K562 (cell line): ENCODE measurements at regions not wholly inside any gene's neighbourhood (a gene's known extent, or its start where the extent isn't known, plus 50 kb on each side); places are given as distances from the start of the nearest gene placed in this dataset.

Experiments
- ATAC-seq: fragments of 200-7000 bp; cut with Tn5 transposase; 3 replicates; pipeline ENCODE4 v1.9.1; 2020; ENCODE audit warnings: moderate library complexity
- BruUV-seq: library from RNA; stranded (reverse); fragments of 400-500 nt; replicated peaks from 2 replicates; lab custom pipeline; 2021; lab: Mats Ljungman, UMichigan
- CTCF ChIA-PET: fragments of 300-600 bp; formaldehyde crosslinking; extraction: SDS; loops from one replicate; lab custom pipeline; 2021; ENCODE audit warnings: low intra/inter-chr PET ratio; lab: Yijun Ruan, JAX
- POLR2A ChIA-PET: fragments of 300-600, 350-650 bp; sonication (Branson Sonifier 250); formaldehyde crosslinking; extraction: SDS; loops from one replicate; lab custom pipeline; 2021; ENCODE audit warnings: antibody characterized with exemption, inconsistent platforms; lab: Yijun Ruan, JAX
- DNase-seq, 4 experiments: peaks; one replicate each; pipeline versions ENCODE4 v3.0.0 to v3.0.0-alpha.2; 2011 to 2018; ENCODE audit warnings: low spot score in 3 of 4, mixed read lengths in 3 of 4; ENCODE audit errors: extremely low read depth in 1 of 4
- FAIRE-seq: peaks from 2 replicates; lab custom pipeline; 2011; peaks lifted over from hg19 to GRCh38; lab: Jason Lieb, UNC
- H2AFZ ChIP-seq: 2 replicates; pipeline ENCODE4 v1.6.0; 2011; ENCODE audit warnings: low read depth, low read length, control low read depth, inconsistent platforms
- H3K27ac ChIP-seq: fragments of 200-600 bp; 3 replicates; pipeline ENCODE4 v1.8.0; 2011; ENCODE audit warnings: low read depth, mild to moderate bottlenecking, control low read depth, inconsistent platforms, low read length, moderate library complexity, mixed read lengths; ENCODE audit errors: extremely low read depth
- H3K27me3 ChIP-seq, 2 experiments: fragments of 300-600 bp in 1 of 2; 2 replicates in 1 of 2; 3 replicates in 1 of 2; pipeline versions ENCODE4 v1.6.0 to v1.8.0; 2011; ENCODE audit warnings: inconsistent platforms in 2 of 2, low read length in 2 of 2, mild to moderate bottlenecking in 1 of 2, mixed read lengths in 1 of 2, moderate library complexity in 1 of 2; ENCODE audit not compliant: control insufficient read depth in 2 of 2, insufficient read depth in 2 of 2
- H3K36me3 ChIP-seq: fragments of 300-600 bp; 3 replicates; pipeline ENCODE4 v1.8.0; 2011; ENCODE audit warnings: mild to moderate bottlenecking, low read length, inconsistent platforms; ENCODE audit not compliant: control insufficient read depth, insufficient read depth
- H3K4me1 ChIP-seq, 2 experiments: fragments of 200-600 bp in 1 of 2; replicated peaks in 1 of 2; 2 replicates in 1 of 2; 3 replicates in 1 of 2; pipeline versions ENCODE4 v1.5.1 to v1.8.0; 2011; ENCODE audit warnings: inconsistent platforms in 2 of 2, low read length in 2 of 2, mild to moderate bottlenecking in 1 of 2, mixed read lengths in 1 of 2, moderate library complexity in 1 of 2; ENCODE audit not compliant: control insufficient read depth in 2 of 2, insufficient read depth in 2 of 2
- H3K4me2 ChIP-seq: 2 replicates; pipeline ENCODE4 v1.6.1; 2011; ENCODE audit warnings: low read length, control low read depth, inconsistent platforms, mixed read lengths; ENCODE audit not compliant: insufficient read depth
- H3K4me3 ChIP-seq: fragments of 200-600 bp; sonication (generic), shearing (Covaris generic); 2 replicates; pipeline ENCODE4 v1.5.1; 2016; ENCODE audit warnings: control low read depth, inconsistent platforms
- H3K79me2 ChIP-seq: fragments of 200-600 bp; 3 replicates; pipeline ENCODE4 v1.8.0; 2011; ENCODE audit warnings: low read length, inconsistent platforms; ENCODE audit not compliant: control insufficient read depth, insufficient read depth
- H3K9ac ChIP-seq, 2 experiments: 2 replicates each; pipeline versions ENCODE4 v1.6.0 to v1.6.1; 2011; ENCODE audit warnings: low read depth in 2 of 2, low read length in 2 of 2, control low read depth in 1 of 2, inconsistent platforms in 1 of 2, mild to moderate bottlenecking in 1 of 2, mixed read lengths in 1 of 2; ENCODE audit not compliant: insufficient read depth in 1 of 2
- H3K9me1 ChIP-seq: one replicate; pipeline ENCODE4 v1.6.0; 2011; ENCODE audit warnings: inconsistent platforms, mild to moderate bottlenecking, low read length, moderate library complexity; ENCODE audit not compliant: control insufficient read depth, insufficient read depth
- H3K9me3 ChIP-seq: replicated peaks from 2 replicates; pipeline ENCODE4 v1.5.1; 2011; ENCODE audit warnings: low read depth, low read length, inconsistent platforms; ENCODE audit not compliant: control insufficient read depth, insufficient read depth
- H4K20me1 ChIP-seq: replicated peaks from 2 replicates; pipeline ENCODE4 v1.6.1; 2011; ENCODE audit warnings: low read length, inconsistent platforms, mixed read lengths; ENCODE audit not compliant: control insufficient read depth, insufficient read depth
- E2F3 ChIP-seq: fragments of 250-450 bp; sonication (Bioruptor Pico); IDR thresholded peaks from 2 replicates; pipeline ENCODE4 v1.4.0; 2020; ENCODE audit warnings: mild to moderate bottlenecking
- FOXA1 ChIP-seq: fragments of 450-650 bp; IDR thresholded peaks from 2 replicates; pipeline ENCODE4 v1.6.1; 2016; ENCODE audit warnings: mild to moderate bottlenecking, borderline replicate concordance
- PHTF2 ChIP-seq: fragments of 250-450 bp; sonication (Bioruptor Pico); IDR thresholded peaks from 2 replicates; pipeline ENCODE4 v1.5.0; 2021; ENCODE audit warnings: mild to moderate bottlenecking
- U2AF1 ChIP-seq: fragments of 200-400 bp; formaldehyde crosslinking; optimal IDR thresholded peaks from 2 replicates; pipeline ENCODE3; 2017; ENCODE audit warnings: mild to moderate bottlenecking, low read depth, low read length, moderate library complexity
- ZNF444 ChIP-seq: fragments of 250-450 bp; sonication (Bioruptor Pico); IDR thresholded peaks from 2 replicates; pipeline ENCODE4 v1.4.0; 2020; ENCODE audit warnings: mild to moderate bottlenecking, moderate library complexity
- WGBS: fragments of 100-300 bp; shearing (Covaris generic); methylation state at CpG from one replicate; pipeline ENCODE4 v1.1.6; 2016; ENCODE audit warnings: low coverage, mixed read lengths; ENCODE audit not compliant: insufficient coverage; ENCODE audit errors: missing lambda C conversion rate; 5-methylcytosine and 5-hydroxymethylcytosine counted together
- in situ Hi-C: fragments of 300-500 bp; cut with MboI; formaldehyde crosslinking; loops from 4 replicates; pipeline ENCODE4 v1.15.0; 2018; ENCODE audit warnings: inconsistent platforms, mixed read lengths
- intact Hi-C: fragments of 100-400 bp; cut with micrococcal nuclease; formaldehyde crosslinking; loops from 2 replicates; pipeline ENCODE4 v1.14.2; 2022
- TF ChIP-seq, protein P1 (sequence below): sonication (generic); formaldehyde crosslinking; IDR thresholded peaks from 2 replicates; pipeline ENCODE4 v1.8.1; 2023; ENCODE audit warnings: missing genetic modification reagents, mild to moderate bottlenecking, borderline replicate concordance
- TF ChIP-seq, protein P2 (sequence below): fragments of 250-450 bp; sonication (Bioruptor Pico); IDR thresholded peaks from 2 replicates; pipeline ENCODE4 v1.4.0; 2020; ENCODE audit warnings: mild to moderate bottlenecking, moderate library complexity
- TF ChIP-seq, protein P3 (sequence below): sonication (generic); formaldehyde crosslinking; IDR thresholded peaks from 2 replicates; pipeline ENCODE4 v1.8.0; 2023; ENCODE audit warnings: mild to moderate bottlenecking, missing genetic modification reagents
- TF ChIP-seq, protein P4 (sequence below): fragments of 250-450 bp; sonication (Bioruptor Pico); IDR thresholded peaks from 2 replicates; pipeline ENCODE4 v1.5.1; 2021; ENCODE audit warnings: mild to moderate bottlenecking

DNA sequence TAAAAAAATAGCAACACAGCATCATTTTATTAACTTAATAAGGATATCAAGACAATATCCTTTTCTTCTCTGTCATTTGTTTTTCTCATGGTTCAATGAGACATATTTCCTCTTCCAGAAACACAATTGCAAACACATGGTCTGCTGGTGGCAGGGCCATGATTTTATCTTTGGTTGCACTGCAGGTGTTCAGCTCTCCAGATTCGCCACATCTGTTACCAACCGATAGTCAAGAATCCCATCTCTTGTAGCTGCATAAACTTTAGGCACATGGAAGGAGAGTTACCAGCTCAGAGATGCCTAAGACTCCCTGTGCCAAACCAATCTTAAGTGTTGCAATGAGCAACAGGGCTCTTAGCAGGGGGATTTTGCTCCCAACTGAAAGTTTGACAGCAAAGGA is 1303.2 kb upstream of the CELF4 start (continued):
- TF ChIP-seq, protein P1, sequence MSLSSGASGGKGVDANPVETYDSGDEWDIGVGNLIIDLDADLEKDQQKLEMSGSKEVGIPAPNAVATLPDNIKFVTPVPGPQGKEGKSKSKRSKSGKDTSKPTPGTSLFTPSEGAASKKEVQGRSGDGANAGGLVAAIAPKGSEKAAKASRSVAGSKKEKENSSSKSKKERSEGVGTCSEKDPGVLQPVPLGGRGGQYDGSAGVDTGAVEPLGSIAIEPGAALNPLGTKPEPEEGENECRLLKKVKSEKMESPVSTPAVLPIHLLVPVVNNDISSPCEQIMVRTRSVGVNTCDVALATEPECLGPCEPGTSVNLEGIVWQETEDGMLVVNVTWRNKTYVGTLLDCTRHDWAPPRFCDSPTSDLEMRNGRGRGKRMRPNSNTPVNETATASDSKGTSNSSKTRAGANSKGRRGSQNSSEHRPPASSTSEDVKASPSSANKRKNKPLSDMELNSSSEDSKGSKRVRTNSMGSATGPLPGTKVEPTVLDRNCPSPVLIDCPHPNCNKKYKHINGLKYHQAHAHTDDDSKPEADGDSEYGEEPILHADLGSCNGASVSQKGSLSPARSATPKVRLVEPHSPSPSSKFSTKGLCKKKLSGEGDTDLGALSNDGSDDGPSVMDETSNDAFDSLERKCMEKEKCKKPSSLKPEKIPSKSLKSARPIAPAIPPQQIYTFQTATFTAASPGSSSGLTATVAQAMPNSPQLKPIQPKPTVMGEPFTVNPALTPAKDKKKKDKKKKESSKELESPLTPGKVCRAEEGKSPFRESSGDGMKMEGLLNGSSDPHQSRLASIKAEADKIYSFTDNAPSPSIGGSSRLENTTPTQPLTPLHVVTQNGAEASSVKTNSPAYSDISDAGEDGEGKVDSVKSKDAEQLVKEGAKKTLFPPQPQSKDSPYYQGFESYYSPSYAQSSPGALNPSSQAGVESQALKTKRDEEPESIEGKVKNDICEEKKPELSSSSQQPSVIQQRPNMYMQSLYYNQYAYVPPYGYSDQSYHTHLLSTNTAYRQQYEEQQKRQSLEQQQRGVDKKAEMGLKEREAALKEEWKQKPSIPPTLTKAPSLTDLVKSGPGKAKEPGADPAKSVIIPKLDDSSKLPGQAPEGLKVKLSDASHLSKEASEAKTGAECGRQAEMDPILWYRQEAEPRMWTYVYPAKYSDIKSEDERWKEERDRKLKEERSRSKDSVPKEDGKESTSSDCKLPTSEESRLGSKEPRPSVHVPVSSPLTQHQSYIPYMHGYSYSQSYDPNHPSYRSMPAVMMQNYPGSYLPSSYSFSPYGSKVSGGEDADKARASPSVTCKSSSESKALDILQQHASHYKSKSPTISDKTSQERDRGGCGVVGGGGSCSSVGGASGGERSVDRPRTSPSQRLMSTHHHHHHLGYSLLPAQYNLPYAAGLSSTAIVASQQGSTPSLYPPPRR (CRISPR knock-in tag), result no peak
- no peak for TF ChIP-seq PHTF2 (CRISPR knock-in tag)

DNA sequence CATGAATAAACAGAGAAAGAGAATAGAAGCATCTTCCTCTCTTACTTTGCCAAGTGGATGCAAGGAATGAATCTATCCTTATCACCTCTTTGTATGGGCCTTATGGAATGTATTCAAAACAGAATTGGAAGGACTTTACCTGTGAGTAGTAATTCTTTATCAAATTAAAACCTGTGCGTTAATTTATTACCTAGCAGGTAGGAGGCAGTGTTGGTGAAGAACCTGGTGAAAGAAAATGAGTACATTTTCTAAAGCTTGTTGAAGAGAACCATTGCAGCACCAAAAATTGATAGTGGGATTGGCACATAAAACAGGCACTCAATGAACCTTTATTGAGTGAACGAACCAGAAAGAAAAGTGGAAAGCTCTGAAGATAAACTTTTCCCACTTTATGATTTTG is 1302.1 kb upstream of the CELF4 start:
- no peak for FAIRE-seq
- WGBS, result 4% methylated on average over 2 of the region's 2 CpGs
- CTCF ChIA-PET, result no interaction called here
- no peak for TF ChIP-seq FOXA1
- no peak for TF ChIP-seq ZNF444 (CRISPR knock-in tag)
- TF ChIP-seq, protein P2, sequence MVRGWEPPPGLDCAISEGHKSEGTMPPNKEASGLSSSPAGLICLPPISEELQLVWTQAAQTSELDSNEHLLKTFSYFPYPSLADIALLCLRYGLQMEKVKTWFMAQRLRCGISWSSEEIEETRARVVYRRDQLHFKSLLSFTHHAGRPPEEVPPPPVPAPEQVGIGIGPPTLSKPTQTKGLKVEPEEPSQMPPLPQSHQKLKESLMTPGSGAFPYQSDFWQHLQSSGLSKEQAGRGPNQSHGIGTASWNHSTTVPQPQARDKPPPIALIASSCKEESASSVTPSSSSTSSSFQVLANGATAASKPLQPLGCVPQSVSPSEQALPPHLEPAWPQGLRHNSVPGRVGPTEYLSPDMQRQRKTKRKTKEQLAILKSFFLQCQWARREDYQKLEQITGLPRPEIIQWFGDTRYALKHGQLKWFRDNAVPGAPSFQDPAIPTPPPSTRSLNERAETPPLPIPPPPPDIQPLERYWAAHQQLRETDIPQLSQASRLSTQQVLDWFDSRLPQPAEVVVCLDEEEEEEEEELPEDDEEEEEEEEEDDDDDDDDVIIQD (CRISPR knock-in tag), result no peak
- TF ChIP-seq, protein P3, sequence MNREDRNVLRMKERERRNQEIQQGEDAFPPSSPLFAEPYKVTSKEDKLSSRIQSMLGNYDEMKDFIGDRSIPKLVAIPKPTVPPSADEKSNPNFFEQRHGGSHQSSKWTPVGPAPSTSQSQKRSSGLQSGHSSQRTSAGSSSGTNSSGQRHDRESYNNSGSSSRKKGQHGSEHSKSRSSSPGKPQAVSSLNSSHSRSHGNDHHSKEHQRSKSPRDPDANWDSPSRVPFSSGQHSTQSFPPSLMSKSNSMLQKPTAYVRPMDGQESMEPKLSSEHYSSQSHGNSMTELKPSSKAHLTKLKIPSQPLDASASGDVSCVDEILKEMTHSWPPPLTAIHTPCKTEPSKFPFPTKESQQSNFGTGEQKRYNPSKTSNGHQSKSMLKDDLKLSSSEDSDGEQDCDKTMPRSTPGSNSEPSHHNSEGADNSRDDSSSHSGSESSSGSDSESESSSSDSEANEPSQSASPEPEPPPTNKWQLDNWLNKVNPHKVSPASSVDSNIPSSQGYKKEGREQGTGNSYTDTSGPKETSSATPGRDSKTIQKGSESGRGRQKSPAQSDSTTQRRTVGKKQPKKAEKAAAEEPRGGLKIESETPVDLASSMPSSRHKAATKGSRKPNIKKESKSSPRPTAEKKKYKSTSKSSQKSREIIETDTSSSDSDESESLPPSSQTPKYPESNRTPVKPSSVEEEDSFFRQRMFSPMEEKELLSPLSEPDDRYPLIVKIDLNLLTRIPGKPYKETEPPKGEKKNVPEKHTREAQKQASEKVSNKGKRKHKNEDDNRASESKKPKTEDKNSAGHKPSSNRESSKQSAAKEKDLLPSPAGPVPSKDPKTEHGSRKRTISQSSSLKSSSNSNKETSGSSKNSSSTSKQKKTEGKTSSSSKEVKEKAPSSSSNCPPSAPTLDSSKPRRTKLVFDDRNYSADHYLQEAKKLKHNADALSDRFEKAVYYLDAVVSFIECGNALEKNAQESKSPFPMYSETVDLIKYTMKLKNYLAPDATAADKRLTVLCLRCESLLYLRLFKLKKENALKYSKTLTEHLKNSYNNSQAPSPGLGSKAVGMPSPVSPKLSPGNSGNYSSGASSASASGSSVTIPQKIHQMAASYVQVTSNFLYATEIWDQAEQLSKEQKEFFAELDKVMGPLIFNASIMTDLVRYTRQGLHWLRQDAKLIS (CRISPR knock-in tag), result no peak
- TF ChIP-seq, protein P4, sequence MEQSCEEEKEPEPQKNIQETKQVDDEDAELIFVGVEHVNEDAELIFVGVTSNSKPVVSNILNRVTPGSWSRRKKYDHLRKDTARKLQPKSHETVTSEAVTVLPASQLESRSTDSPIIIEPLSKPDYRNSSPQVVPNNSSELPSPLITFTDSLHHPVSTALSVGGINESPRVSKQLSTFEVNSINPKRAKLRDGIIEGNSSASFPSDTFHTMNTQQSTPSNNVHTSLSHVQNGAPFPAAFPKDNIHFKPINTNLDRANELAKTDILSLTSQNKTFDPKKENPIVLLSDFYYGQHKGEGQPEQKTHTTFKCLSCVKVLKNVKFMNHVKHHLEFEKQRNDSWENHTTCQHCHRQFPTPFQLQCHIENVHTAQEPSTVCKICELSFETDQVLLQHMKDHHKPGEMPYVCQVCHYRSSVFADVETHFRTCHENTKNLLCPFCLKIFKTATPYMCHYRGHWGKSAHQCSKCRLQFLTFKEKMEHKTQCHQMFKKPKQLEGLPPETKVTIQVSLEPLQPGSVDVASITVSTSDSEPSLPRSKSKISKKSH (CRISPR knock-in tag), result no peak
- TF ChIP-seq E2F3 (CRISPR knock-in tag), result no peak
- TF ChIP-seq U2AF1, result no peak

More for the DNA sequence above, 1302.1 kb upstream of the CELF4 start:
- DNase-seq, result no peak
- no peaks in the 10 kb centered on the region for H4K20me1 ChIP-seq
- H2AFZ ChIP-seq, result no peak overlapping the region
- POLR2A ChIA-PET, result no interaction called here
- no peaks in the 10 kb centered on the region for H3K36me3 ChIP-seq
- H3K9me3 ChIP-seq, result no peaks in the 10 kb centered on the region; the same call in 1 of the 2 replicates
- in situ Hi-C loops (no loop called here), intact Hi-C loops (no loop called here)
- no peaks in the 10 kb centered on the region for H3K27me3 ChIP-seq
- H3K4me1 ChIP-seq, result no peaks in the 10 kb centered on the region
- H3K4me2 ChIP-seq, result no peak overlapping the region
- no peak overlapping the region for H3K9ac ChIP-seq
- no peak for ATAC-seq
- H3K27ac ChIP-seq, result no peak overlapping the region
- H3K9me1 ChIP-seq, result no peaks in the 10 kb centered on the region
- H3K4me3 ChIP-seq, result no peak overlapping the region
- H3K79me2 ChIP-seq, result no peaks in the 10 kb centered on the region
- no TSS peak for BruUV-seq
